Retinal pigment epithelial cell (primary cell): ENCODE measurements at regions not wholly inside any gene's neighbourhood (a gene's known extent, or its start where the extent isn't known, plus 50 kb on each side); places are given as distances from the start of the nearest gene placed in this dataset.

ENCODE experiments used
- DNase-seq: peaks from one replicate; pipeline ENCODE4 v3.0.0-alpha.2; 2010; ENCODE audit warnings: low read depth
- H3K4me3 ChIP-seq: 2 replicates; pipeline ENCODE4 v1.5.1; 2011; ENCODE audit warnings: mild to moderate bottlenecking, low read length, control low read depth, moderate library complexity
- TF ChIP-seq, protein P1 (sequence below): conservative IDR thresholded peaks from 2 replicates; pipeline ENCODE4 v1.5.1; 2011; ENCODE audit warnings: low read depth, low read length, control low read depth, inconsistent platforms

DNA sequence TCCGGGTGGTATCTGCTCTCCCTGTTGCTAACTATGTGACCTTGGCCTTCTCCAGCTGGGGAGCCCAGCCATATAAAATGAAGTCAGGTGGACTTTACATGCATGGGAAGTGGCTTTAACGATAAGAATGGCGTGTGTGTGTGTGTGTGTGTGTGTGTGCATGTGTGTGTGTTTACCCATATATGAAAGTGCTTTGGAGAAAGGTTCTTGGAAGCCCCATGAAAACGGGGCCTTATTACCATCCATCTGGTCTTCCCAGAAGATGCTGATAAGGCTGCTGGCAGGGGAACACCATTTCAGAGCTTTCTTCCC lies 94.8 kb downstream of the LRRC74A start:
- no peak overlapping the region for H3K4me3 ChIP-seq
- DNase-seq, result no peak
- TF ChIP-seq, protein P1, sequence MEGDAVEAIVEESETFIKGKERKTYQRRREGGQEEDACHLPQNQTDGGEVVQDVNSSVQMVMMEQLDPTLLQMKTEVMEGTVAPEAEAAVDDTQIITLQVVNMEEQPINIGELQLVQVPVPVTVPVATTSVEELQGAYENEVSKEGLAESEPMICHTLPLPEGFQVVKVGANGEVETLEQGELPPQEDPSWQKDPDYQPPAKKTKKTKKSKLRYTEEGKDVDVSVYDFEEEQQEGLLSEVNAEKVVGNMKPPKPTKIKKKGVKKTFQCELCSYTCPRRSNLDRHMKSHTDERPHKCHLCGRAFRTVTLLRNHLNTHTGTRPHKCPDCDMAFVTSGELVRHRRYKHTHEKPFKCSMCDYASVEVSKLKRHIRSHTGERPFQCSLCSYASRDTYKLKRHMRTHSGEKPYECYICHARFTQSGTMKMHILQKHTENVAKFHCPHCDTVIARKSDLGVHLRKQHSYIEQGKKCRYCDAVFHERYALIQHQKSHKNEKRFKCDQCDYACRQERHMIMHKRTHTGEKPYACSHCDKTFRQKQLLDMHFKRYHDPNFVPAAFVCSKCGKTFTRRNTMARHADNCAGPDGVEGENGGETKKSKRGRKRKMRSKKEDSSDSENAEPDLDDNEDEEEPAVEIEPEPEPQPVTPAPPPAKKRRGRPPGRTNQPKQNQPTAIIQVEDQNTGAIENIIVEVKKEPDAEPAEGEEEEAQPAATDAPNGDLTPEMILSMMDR, result no peak

DNA sequence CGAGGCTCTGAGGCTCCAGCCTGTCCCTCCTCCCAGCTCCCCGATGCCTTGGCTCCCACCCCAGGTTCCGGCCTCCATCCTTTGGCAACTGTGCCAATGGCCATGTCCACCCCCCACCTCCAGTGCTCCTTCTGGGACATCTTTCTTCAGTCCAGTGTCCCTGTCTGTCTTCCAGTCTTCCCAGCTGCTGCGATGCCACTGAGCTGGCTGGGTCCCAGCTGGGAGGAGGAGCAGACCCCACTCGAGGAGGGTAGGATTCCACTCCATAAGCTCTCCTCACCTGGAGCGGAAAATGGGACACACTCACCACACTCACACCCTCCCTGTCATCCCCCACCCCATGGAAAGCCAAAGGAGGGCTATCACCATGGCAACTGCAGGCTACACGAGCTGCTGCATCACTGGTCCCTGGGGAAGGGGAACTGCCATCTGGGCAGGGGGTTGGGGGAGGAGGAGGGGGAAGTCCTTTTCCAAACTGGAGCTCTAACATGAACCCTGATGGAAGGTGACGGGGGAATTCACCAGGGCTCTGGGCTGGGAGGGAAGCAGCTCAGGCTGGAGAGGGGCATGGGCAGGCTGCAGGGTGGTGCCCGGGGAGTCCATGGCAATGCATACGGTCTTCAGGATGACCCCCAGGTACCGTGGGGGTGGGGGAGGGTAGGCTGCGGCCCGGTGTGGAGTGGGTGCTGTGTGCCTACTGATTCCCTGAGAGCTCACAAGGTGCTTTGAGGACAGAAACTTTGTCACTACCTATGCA lies 94.3 kb downstream of the LRRC74A start:
- TF ChIP-seq, protein P1, result no peak
- no peak for DNase-seq
- no peak overlapping the region for H3K4me3 ChIP-seq

DNA sequence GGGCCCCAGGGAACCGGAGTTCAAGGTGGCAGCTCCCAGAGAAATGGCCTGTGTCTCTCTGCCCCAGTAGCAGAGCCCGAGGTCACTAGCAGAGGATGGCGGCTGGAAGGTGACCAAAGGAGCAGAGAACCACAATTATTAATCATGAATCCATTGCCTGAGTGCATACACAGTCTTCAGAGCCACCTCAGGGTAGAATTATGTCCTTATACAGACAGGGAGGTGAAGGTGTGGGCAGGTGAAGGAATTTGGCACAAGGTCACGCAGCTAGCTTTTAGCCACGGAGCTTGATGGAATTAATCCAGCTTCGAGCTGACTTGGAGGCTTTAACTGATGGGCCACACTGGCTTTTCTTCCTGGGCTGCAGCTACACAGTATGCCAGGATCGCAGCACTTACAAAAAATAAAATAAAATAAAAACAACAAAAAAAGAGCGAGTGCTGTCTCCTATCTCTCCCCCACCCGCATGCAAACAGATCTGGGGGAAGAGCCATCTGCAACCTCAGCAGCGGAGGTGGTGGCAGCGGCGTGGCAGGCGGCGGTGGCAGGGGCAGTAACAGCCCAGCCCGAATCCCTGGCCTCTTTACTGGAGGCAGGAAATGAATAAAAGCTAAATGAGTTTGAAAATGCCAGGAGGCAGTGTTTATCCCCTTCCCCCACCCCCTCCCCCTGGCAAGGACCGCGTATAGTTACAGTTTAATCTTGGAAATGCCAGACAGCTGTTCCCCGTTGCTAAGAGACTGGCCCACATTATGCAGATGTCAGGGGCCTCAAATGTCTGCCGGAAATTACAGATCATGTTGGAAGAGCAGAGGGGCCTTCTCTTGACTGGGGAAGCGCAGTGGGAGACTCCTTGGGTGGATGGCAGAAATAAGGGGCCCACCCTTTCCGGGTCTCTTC lies 93.5 kb downstream of the LRRC74A start:
- peak; percentile 58 for DNase-seq
- TF ChIP-seq, protein P1, result no peak
- H3K4me3 ChIP-seq, result peak overlapping the region; percentile 3
